Vagina (tissue), 2 donors: ENCODE measurements at regions not wholly inside any gene's neighbourhood (a gene's known extent, or its start where the extent isn't known, plus 50 kb on each side); places are given as distances from the start of the nearest gene placed in this dataset.

Experiments used
- DNase-seq, 2 donors: peaks; one replicate each; pipeline ENCODE4 v3.0.0-alpha.2; 2017; ENCODE audit errors: extremely low spot score in 2 of 2
- H3K27ac ChIP-seq: fragments of 200-600 bp; sonication (generic); one replicate; pipeline ENCODE4 v1.5.1; 2019
- H3K27me3 ChIP-seq: fragments of 200-600 bp; sonication (generic); one replicate; pipeline ENCODE4 v1.5.1; 2019
- H3K36me3 ChIP-seq, 2 donors: fragments of 200-600 bp; sonication (generic); one replicate each; pipeline ENCODE4 v1.5.1; 2017 to 2019
- H3K4me1 ChIP-seq: fragments of 200-600 bp; sonication (generic); one replicate; pipeline ENCODE4 v1.5.1; 2019
- H3K4me3 ChIP-seq, 2 donors: fragments of 200-600 bp; sonication (generic); 1 replicate in 1 of 2; 2 replicates in 1 of 2; pipeline ENCODE4 v1.5.1; 2016 to 2019
- H3K9me3 ChIP-seq: fragments of 200-600 bp; sonication (generic); one replicate; pipeline ENCODE4 v1.5.1; 2019
- POLR2A ChIP-seq, 2 donors: fragments of 450-650 bp; IDR thresholded peaks; one replicate each; pipeline ENCODE4 v1.6.1; 2017; ENCODE audit warnings: antibody characterized with exemption in 2 of 2, mild to moderate bottlenecking in 2 of 2, moderate library complexity in 2 of 2
- POLR2AphosphoS5 ChIP-seq, 2 donors: sonication (generic); formaldehyde crosslinking; IDR thresholded peaks; one replicate each; pipeline ENCODE4 v1.9.0; 2017; ENCODE audit warnings: antibody characterized with exemption in 2 of 2, mild to moderate bottlenecking in 2 of 2, low read depth in 1 of 2; ENCODE audit not compliant: insufficient read depth in 1 of 2
- intact Hi-C: fragments of 100-400 bp; cut with DNase I; formaldehyde crosslinking; loops from one replicate; pipeline ENCODE4 v1.15.1; 2023
- TF ChIP-seq, protein P1 (sequence below), 3 experiments: fragments of 450-650 bp in 2 of 3; fragments of 200-600 bp in 1 of 3; sonication (generic) in 1 of 3; IDR thresholded peaks; one replicate each; pipeline ENCODE4 v1.5.1; 2017 to 2019; ENCODE audit warnings: antibody characterized with exemption in 3 of 3, mild to moderate bottlenecking in 2 of 3, moderate library complexity in 2 of 3

- H3K9me3 ChIP-seq, result no peaks in the 10 kb centered on the region
- no peak overlapping the region for H3K4me3 ChIP-seq
- no peaks in the 10 kb centered on the region for H3K4me1 ChIP-seq
- TF ChIP-seq POLR2AphosphoS5 (IDR thresholded peaks at IDR 0.05; ENCODE audit: insufficient read depth in 1 of 2, low read depth in 1 of 2) (no peak), POLR2A (IDR thresholded peaks at IDR 0.05) (no peak)
- TF ChIP-seq, protein P1, sequence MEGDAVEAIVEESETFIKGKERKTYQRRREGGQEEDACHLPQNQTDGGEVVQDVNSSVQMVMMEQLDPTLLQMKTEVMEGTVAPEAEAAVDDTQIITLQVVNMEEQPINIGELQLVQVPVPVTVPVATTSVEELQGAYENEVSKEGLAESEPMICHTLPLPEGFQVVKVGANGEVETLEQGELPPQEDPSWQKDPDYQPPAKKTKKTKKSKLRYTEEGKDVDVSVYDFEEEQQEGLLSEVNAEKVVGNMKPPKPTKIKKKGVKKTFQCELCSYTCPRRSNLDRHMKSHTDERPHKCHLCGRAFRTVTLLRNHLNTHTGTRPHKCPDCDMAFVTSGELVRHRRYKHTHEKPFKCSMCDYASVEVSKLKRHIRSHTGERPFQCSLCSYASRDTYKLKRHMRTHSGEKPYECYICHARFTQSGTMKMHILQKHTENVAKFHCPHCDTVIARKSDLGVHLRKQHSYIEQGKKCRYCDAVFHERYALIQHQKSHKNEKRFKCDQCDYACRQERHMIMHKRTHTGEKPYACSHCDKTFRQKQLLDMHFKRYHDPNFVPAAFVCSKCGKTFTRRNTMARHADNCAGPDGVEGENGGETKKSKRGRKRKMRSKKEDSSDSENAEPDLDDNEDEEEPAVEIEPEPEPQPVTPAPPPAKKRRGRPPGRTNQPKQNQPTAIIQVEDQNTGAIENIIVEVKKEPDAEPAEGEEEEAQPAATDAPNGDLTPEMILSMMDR (IDR thresholded peaks at IDR 0.05), result no peak
- H3K27ac ChIP-seq, result no peak overlapping the region
- no peaks in the 10 kb centered on the region for H3K36me3 ChIP-seq
- DNase-seq, result no peak
- intact Hi-C loops, result no loop called here
- no peaks in the 10 kb centered on the region for H3K27me3 ChIP-seq
Observed at GRCh38 chr1:55938861-55939260, 640.5 kb downstream of the PLPP3 start.

GRCh38 chr1:55938376-55938850 is 641.0 kb downstream of the PLPP3 start:
- H3K9me3 ChIP-seq, result no peaks in the 10 kb centered on the region
- TF ChIP-seq, protein P1 (IDR thresholded peaks at IDR 0.05), result no peak
- TF ChIP-seq POLR2A (IDR thresholded peaks at IDR 0.05) (no peak), POLR2AphosphoS5 (IDR thresholded peaks at IDR 0.05; ENCODE audit: insufficient read depth in 1 of 2, low read depth in 1 of 2) (no peak)
- H3K36me3 ChIP-seq, result no peaks in the 10 kb centered on the region
- intact Hi-C loops, result no loop called here
- no peaks in the 10 kb centered on the region for H3K27me3 ChIP-seq
- H3K4me1 ChIP-seq, result no peaks in the 10 kb centered on the region
- no peak overlapping the region for H3K4me3 ChIP-seq
- H3K27ac ChIP-seq, result no peak overlapping the region
- no peak for DNase-seq

DNA sequence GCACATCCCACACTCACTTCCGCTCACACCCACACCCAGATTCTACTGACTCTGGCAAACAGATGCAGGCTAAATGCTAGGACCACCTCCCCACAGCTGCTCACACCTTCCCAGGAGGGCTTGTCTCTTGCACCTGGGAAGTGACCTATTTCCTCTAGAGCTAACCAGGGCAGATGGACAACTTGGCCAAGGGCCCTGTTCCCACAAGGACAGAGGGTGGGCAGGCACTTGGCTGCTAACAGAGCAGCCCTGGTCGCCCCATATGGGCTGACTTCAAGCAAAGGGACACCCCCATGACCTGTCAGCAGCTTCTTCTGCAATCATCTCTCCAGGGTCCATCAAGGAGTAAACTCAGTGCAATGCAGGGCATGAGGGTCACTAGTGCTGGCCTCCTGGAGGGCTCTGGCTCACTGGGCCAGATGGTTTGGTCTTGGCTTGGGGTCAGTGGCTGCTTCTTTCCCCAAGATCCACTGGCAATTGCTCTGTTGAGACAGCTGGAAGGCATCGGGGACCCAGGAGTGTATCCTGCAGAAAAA is 641.5 kb downstream of the PLPP3 start:
- DNase-seq, result no peak
- TF ChIP-seq, protein P1 (IDR thresholded peaks at IDR 0.05), result no peak
- TF ChIP-seq POLR2AphosphoS5 (IDR thresholded peaks at IDR 0.05; ENCODE audit: insufficient read depth in 1 of 2, low read depth in 1 of 2), result no peak
- no peak for TF ChIP-seq POLR2A (IDR thresholded peaks at IDR 0.05)
- Histone ChIP-seq H3K27me3 (no peaks in the 10 kb centered on the region), H3K4me1 (no peaks in the 10 kb centered on the region), H3K27ac (no peak overlapping the region), H3K36me3 (no peaks in the 10 kb centered on the region), H3K4me3 (no peak overlapping the region), H3K9me3 (no peaks in the 10 kb centered on the region)
- intact Hi-C loops, result no loop called here

GRCh38 chr1:55935236-55935635 is 644.1 kb downstream of the PLPP3 start:
- Histone ChIP-seq H3K27me3 (no peaks in the 10 kb centered on the region), H3K27ac (no peak overlapping the region), H3K4me1 (peaks cover 16% of the 10 kb centered on the region), H3K4me3 (no peak overlapping the region), H3K9me3 (no peaks in the 10 kb centered on the region), H3K36me3 (no peaks in the 10 kb centered on the region)
- DNase-seq, result no peak
- intact Hi-C loops, result no loop called here
- TF ChIP-seq POLR2A (IDR thresholded peaks at IDR 0.05) (no peak), POLR2AphosphoS5 (IDR thresholded peaks at IDR 0.05; ENCODE audit: insufficient read depth in 1 of 2, low read depth in 1 of 2) (no peak)
- TF ChIP-seq, protein P1 (IDR thresholded peaks at IDR 0.05), result no peak

DNA sequence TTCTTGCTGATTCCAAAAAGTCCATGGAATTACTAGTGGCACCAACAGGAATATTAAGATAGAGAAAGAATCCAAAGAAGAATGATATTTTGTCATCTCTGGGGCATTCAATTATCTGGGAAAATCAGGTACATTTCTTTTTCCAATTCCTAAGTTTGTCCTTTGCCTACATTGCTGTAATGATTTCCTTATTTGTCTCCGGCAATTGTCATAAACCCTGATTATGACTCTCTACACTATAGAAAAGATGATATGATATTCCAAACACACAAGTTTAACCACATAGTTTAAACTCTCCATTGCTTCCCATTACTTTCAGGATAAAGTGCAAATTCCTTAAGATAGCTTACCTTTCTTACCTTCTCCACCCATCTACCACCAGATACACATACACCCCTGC is 647.0 kb downstream of the PLPP3 start:
- TF ChIP-seq POLR2A (IDR thresholded peaks at IDR 0.05), result no peak
- TF ChIP-seq, protein P1 (IDR thresholded peaks at IDR 0.05), result no peak
- DNase-seq, result no peak
- Histone ChIP-seq H3K36me3 (no peaks in the 10 kb centered on the region), H3K4me1 (peaks cover 16% of the 10 kb centered on the region), H3K9me3 (no peaks in the 10 kb centered on the region), H3K27me3 (no peaks in the 10 kb centered on the region), H3K27ac (no peak overlapping the region), H3K4me3 (no peak overlapping the region)
- intact Hi-C loops, result no loop called here
